GM12878 (cell line): ENCODE measurements at regions not wholly inside any gene's neighbourhood (a gene's known extent, or its start where the extent isn't known, plus 50 kb on each side); places are given as distances from the start of the nearest gene placed in this dataset.
A peak's percentile ranks its signal among the peaks of the same experiment; 100 is the strongest.

Source experiments
- ATAC-seq: fragments of 200-7000 bp; cut with Tn5 transposase; 3 replicates; pipeline ENCODE4 v1.9.1; 2020; ENCODE audit warnings: mild to moderate bottlenecking, moderate library complexity
- BruUV-seq: library from RNA; stranded (reverse); fragments of 400-500 nt; replicated peaks from 2 replicates; lab custom pipeline; 2021; lab: Mats Ljungman, UMichigan
- CTCF ChIA-PET: fragments of 300-600 bp; sonication (Branson Sonifier 250); formaldehyde crosslinking; extraction: SDS; loops from one replicate; lab custom pipeline; 2021; ENCODE audit warnings: inconsistent platforms; lab: Yijun Ruan, JAX
- POLR2A ChIA-PET: fragments of 350-600 bp; formaldehyde crosslinking; extraction: SDS; loops from one replicate; lab custom pipeline; 2021; ENCODE audit warnings: inconsistent platforms; lab: Charles Lee
- RAD21 ChIA-PET: fragments of 300-600 bp; sonication (Branson Sonifier 250); formaldehyde crosslinking; loops from one replicate; lab custom pipeline; 2023; ENCODE audit warnings: antibody characterized with exemption; ENCODE audit not compliant: unreplicated experiment; lab: Charles Lee
- SMC1A ChIA-PET: fragments of 300-600 bp; sonication (Branson Sonifier 250); formaldehyde crosslinking; loops from one replicate; lab custom pipeline; 2023; ENCODE audit not compliant: unreplicated experiment, uncharacterized antibody; lab: Charles Lee
- DNase-seq: peaks from one replicate; pipeline ENCODE4 v3.0.0-alpha.2; 2011; ENCODE audit warnings: low read depth, low spot score
- FAIRE-seq: peaks from 3 replicates; lab custom pipeline; 2011; peaks lifted over from hg19 to GRCh38; lab: Jason Lieb, UNC
- H2AFZ ChIP-seq: 2 replicates; pipeline ENCODE4 v1.6.0; 2011; ENCODE audit warnings: low read depth, low read length, control low read depth; ENCODE audit not compliant: control insufficient read depth
- H3K27ac ChIP-seq: 2 replicates; pipeline ENCODE4 v1.5.1; 2011; ENCODE audit warnings: control low read depth; ENCODE audit not compliant: control insufficient read depth, insufficient read depth
- H3K27me3 ChIP-seq, 2 experiments: replicated peaks in 1 of 2; 2 replicates each; pipeline versions ENCODE4 v1.6.0 to v1.6.1; 2011; ENCODE audit warnings: low read length in 1 of 2; ENCODE audit not compliant: control insufficient read depth in 2 of 2, insufficient read depth in 2 of 2
- H3K36me3 ChIP-seq, 2 experiments: 2 replicates each; pipeline ENCODE4 v1.5.1; 2011; ENCODE audit warnings: low read length in 1 of 2; ENCODE audit not compliant: control insufficient read depth in 2 of 2, insufficient read depth in 2 of 2
- H3K4me1 ChIP-seq: 2 replicates; pipeline ENCODE4 v1.6.1; 2011; ENCODE audit warnings: mild to moderate bottlenecking, low read length, moderate library complexity, mixed read lengths; ENCODE audit not compliant: control insufficient read depth, insufficient read depth
- H3K4me2 ChIP-seq: 2 replicates; pipeline ENCODE4 v1.6.0; 2011; ENCODE audit warnings: control low read depth; ENCODE audit not compliant: control insufficient read depth, insufficient read depth
- H3K4me3 ChIP-seq: fragments of 200-600 bp; sonication (generic); 2 replicates; pipeline ENCODE4 v1.5.1; 2016
- H3K79me2 ChIP-seq: 2 replicates; pipeline ENCODE4 v1.6.0; 2011; ENCODE audit warnings: low read length; ENCODE audit not compliant: control insufficient read depth, insufficient read depth
- H3K9ac ChIP-seq: 2 replicates; pipeline ENCODE4 v1.8.0; 2011; ENCODE audit warnings: low read length, control low read depth, mixed read lengths; ENCODE audit not compliant: control insufficient read depth, insufficient read depth
- H3K9me3 ChIP-seq: replicated peaks from 3 replicates; pipeline ENCODE4 v1.5.1; 2011; ENCODE audit warnings: mild to moderate bottlenecking, low read length; ENCODE audit not compliant: control insufficient read depth, insufficient read depth
- H4K20me1 ChIP-seq: 2 replicates; pipeline ENCODE4 v1.6.0; 2011; ENCODE audit not compliant: control insufficient read depth, insufficient read depth
- ATF7 ChIP-seq: fragments of 450-650 bp; IDR thresholded peaks from 2 replicates; pipeline ENCODE4 v1.6.1; 2016; ENCODE audit warnings: low read depth, mild to moderate bottlenecking
- BACH1 ChIP-seq: fragments of 450-650 bp; IDR thresholded peaks from 2 replicates; pipeline ENCODE4 v1.6.1; 2017; ENCODE audit warnings: mild to moderate bottlenecking, borderline replicate concordance
- IKZF1 ChIP-seq: fragments of 450-650 bp; conservative IDR thresholded peaks from 2 replicates; pipeline ENCODE4 v1.6.1; 2017; ENCODE audit warnings: antibody characterized with exemption, mild to moderate bottlenecking
- IKZF2 ChIP-seq, 2 experiments: fragments of 450-650 bp; IDR thresholded peaks; 2 replicates each; pipeline ENCODE4 v1.6.1; 2017; ENCODE audit warnings: mild to moderate bottlenecking in 2 of 2, moderate library complexity in 2 of 2
- ZNF622 ChIP-seq: fragments of 450-650 bp; IDR thresholded peaks from 2 replicates; pipeline ENCODE4 v1.6.1; 2017; ENCODE audit warnings: mild to moderate bottlenecking, inconsistent platforms
- ZSCAN29 ChIP-seq: fragments of 450-650 bp; IDR thresholded peaks from 2 replicates; pipeline ENCODE4 v1.6.1; 2017; ENCODE audit warnings: mild to moderate bottlenecking, moderate library complexity
- WGBS: methylation state at CpG from one replicate; pipeline ENCODE4 v1.1.6; 2016; ENCODE audit warnings: low lambda C conversion rate; ENCODE audit not compliant: insufficient replicate concordance, insufficient coverage; ENCODE audit errors: missing lambda C conversion rate; 5-methylcytosine and 5-hydroxymethylcytosine counted together
- in situ Hi-C: fragments of 300-500 bp; cut with MboI; formaldehyde crosslinking; loops from 9 replicates; pipeline ENCODE4 v1.14.3; 2018; ENCODE audit warnings: mixed read lengths
- intact Hi-C: fragments of 100-400 bp; cut with micrococcal nuclease; formaldehyde crosslinking; loops from one replicate; pipeline ENCODE4 v1.14.2; 2022; ENCODE audit not compliant: unreplicated experiment
- TF ChIP-seq, protein P1 (sequence below): fragments of 450-650 bp; IDR thresholded peaks from 2 replicates; pipeline ENCODE4 v1.6.1; 2018; ENCODE audit warnings: mild to moderate bottlenecking, low read depth, moderate library complexity; ENCODE audit not compliant: partially characterized antibody
- TF ChIP-seq, protein P2 (sequence below): fragments of 450-650 bp; IDR thresholded peaks from 2 replicates; pipeline ENCODE4 v1.6.1; 2017; ENCODE audit warnings: low read depth, mild to moderate bottlenecking, moderate library complexity

DNA sequence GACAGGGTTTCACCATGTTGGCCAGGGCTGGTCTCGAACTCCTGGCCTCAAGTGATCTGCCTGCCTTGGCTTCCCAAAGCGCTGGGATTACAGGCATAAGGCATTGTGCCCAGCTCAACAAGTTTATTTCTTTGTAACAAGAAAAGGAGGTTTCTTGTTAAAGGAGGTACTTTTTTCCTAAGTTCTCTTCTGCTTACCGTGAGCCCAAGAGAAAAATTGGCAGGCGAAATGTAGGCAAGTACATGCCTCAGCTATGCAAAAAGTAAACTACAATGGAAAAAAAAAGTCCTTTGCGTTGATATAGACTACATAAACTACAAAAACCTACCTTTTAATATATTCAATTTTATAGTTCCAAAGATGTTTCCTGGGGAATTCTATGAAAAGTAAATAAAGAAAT lies 122.6 kb downstream of the DKK1 start (continued):
- TF ChIP-seq ZNF622 (no peak), BACH1 (no peak), ZSCAN29 (no peak)

DNA sequence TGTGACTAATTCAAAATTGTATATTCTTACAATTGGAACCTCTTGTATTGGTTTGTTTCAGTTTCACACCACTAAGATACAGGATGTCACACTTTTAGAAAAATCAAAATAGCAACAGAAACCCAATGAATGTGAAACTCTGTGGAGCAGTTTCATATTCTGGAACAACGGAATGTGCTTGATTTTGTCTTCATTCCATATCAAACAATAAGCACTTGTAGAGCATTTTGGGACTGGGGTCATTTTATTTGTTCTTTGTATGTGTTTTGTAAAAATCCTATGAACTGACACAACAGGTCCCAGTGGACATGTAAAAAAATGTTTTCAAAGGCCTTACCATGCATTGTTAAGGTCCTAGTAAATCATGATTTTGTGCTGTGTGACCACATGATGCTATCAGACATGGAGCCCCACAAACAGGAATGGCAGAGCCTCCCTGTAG lies 123.1 kb downstream of the DKK1 start:
- intact Hi-C loops, result no loop called here
- no peak for TF ChIP-seq ZSCAN29
- TF ChIP-seq, protein P1, sequence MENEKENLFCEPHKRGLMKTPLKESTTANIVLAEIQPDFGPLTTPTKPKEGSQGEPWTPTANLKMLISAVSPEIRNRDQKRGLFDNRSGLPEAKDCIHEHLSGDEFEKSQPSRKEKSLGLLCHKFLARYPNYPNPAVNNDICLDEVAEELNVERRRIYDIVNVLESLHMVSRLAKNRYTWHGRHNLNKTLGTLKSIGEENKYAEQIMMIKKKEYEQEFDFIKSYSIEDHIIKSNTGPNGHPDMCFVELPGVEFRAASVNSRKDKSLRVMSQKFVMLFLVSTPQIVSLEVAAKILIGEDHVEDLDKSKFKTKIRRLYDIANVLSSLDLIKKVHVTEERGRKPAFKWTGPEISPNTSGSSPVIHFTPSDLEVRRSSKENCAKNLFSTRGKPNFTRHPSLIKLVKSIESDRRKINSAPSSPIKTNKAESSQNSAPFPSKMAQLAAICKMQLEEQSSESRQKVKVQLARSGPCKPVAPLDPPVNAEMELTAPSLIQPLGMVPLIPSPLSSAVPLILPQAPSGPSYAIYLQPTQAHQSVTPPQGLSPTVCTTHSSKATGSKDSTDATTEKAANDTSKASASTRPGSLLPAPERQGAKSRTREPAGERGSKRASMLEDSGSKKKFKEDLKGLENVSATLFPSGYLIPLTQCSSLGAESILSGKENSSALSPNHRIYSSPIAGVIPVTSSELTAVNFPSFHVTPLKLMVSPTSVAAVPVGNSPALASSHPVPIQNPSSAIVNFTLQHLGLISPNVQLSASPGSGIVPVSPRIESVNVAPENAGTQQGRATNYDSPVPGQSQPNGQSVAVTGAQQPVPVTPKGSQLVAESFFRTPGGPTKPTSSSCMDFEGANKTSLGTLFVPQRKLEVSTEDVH, result no peak
- TF ChIP-seq ATF7, result peak; percentile 39; the same call in 1 of the 2 replicates
- TF ChIP-seq IKZF1, result peak; percentile 32; the same call in 1 of the 2 replicates
- TF ChIP-seq, protein P2, sequence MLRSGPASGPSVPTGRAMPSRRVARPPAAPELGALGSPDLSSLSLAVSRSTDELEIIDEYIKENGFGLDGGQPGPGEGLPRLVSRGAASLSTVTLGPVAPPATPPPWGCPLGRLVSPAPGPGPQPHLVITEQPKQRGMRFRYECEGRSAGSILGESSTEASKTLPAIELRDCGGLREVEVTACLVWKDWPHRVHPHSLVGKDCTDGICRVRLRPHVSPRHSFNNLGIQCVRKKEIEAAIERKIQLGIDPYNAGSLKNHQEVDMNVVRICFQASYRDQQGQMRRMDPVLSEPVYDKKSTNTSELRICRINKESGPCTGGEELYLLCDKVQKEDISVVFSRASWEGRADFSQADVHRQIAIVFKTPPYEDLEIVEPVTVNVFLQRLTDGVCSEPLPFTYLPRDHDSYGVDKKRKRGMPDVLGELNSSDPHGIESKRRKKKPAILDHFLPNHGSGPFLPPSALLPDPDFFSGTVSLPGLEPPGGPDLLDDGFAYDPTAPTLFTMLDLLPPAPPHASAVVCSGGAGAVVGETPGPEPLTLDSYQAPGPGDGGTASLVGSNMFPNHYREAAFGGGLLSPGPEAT, result peak; percentile 42; the same call in 1 of the 2 replicates
- TF ChIP-seq IKZF2 (IDR thresholded peaks at IDR 0.05), result peak; percentile 53
- TF ChIP-seq, all 136 proteins: peak for 4
- peak overlapping the region; percentile 33; the same call in 1 of the 2 replicates for H3K4me2 ChIP-seq
- FAIRE-seq (peak; percentile 75), DNase-seq (peak; percentile 2), ATAC-seq (peak; percentile 78)
- SMC1A ChIA-PET, result no interaction called here
- no peak overlapping the region for H3K9ac ChIP-seq
- H2AFZ ChIP-seq, result no peak overlapping the region
- RAD21 ChIA-PET, result no interaction called here
- H3K79me2 ChIP-seq, result no peaks in the 10 kb centered on the region
- in situ Hi-C loops, result no loop called here
- POLR2A ChIA-PET, result no interaction called here
- no peak overlapping the region for H3K4me3 ChIP-seq
- no peaks in the 10 kb centered on the region for H3K9me3 ChIP-seq
- CTCF ChIA-PET, result no interaction called here
- no peak overlapping the region for H3K27ac ChIP-seq
- 0% methylated on average over 1 of the region's 1 CpG for WGBS
- H3K4me1 ChIP-seq, result peaks cover 3% of the 10 kb centered on the region; the same call in 1 of the 2 replicates
- H3K27me3 ChIP-seq, result no peaks in the 10 kb centered on the region
- no peaks in the 10 kb centered on the region for H4K20me1 ChIP-seq
- BruUV-seq, result no TSS peak
- H3K36me3 ChIP-seq, result no peaks in the 10 kb centered on the region
